Mesenchymal stem cell (in vitro differentiated cells and primary cell): ENCODE measurements at regions not wholly inside any gene's neighbourhood (a gene's known extent, or its start where the extent isn't known, plus 50 kb on each side); places are given as distances from the start of the nearest gene placed in this dataset.
A peak's percentile ranks its signal among the peaks of the same experiment; 100 is the strongest.

ENCODE experiments used
- DNase-seq: peaks from one replicate; pipeline ENCODE4 v3.0.0-alpha.2; 2013
- H2AFZ ChIP-seq: one replicate; pipeline ENCODE4 v1.6.1; 2013; ENCODE audit warnings: low read depth, mild to moderate bottlenecking, control low read depth, inconsistent platforms, low read length, moderate library complexity
- H2AK5ac ChIP-seq: 2 replicates; pipeline ENCODE4 v1.6.1; 2013; ENCODE audit warnings: low read length, moderate library complexity, mild to moderate bottlenecking, inconsistent platforms; ENCODE audit not compliant: severe bottlenecking
- H2BK120ac ChIP-seq: one replicate; pipeline ENCODE4 v1.6.1; 2013; ENCODE audit warnings: low read depth, mild to moderate bottlenecking, inconsistent platforms, low read length, moderate library complexity
- H2BK12ac ChIP-seq, 2 experiments: one replicate each; pipeline ENCODE4 v1.6.1; 2013; ENCODE audit warnings: inconsistent platforms in 2 of 2, low read length in 2 of 2, mild to moderate bottlenecking in 2 of 2, moderate library complexity in 2 of 2, control low read depth in 1 of 2
- H2BK15ac ChIP-seq: one replicate; pipeline ENCODE4 v1.6.1; 2013; ENCODE audit warnings: mild to moderate bottlenecking, low read depth, inconsistent platforms; ENCODE audit not compliant: poor library complexity, severe bottlenecking
- H2BK5ac ChIP-seq: 2 replicates; pipeline ENCODE4 v1.6.1; 2013; ENCODE audit warnings: low read depth, mild to moderate bottlenecking, low read length, control low read depth, inconsistent platforms; ENCODE audit not compliant: poor library complexity, severe bottlenecking
- H3K14ac ChIP-seq, 2 experiments: one replicate each; pipeline ENCODE4 v1.6.1; 2013; ENCODE audit warnings: inconsistent platforms in 2 of 2, low read length in 2 of 2, control low read depth in 1 of 2, mild to moderate bottlenecking in 1 of 2, moderate library complexity in 1 of 2
- H3K18ac ChIP-seq, 2 experiments: one replicate each; pipeline ENCODE4 v1.6.1; 2013; ENCODE audit warnings: inconsistent platforms in 2 of 2, low read length in 2 of 2, control low read depth in 1 of 2, low read depth in 1 of 2, mild to moderate bottlenecking in 1 of 2
- H3K23ac ChIP-seq, 2 experiments: one replicate each; pipeline ENCODE4 v1.6.1; 2013; ENCODE audit warnings: inconsistent platforms in 2 of 2, low read length in 2 of 2, mild to moderate bottlenecking in 2 of 2, moderate library complexity in 2 of 2, control low read depth in 1 of 2
- H3K27ac ChIP-seq: 2 replicates; pipeline ENCODE4 v1.5.1; 2013; ENCODE audit warnings: mild to moderate bottlenecking, moderate library complexity, low read length, control low read depth, inconsistent platforms; ENCODE audit not compliant: poor library complexity, severe bottlenecking
- H3K27me3 ChIP-seq, 2 experiments: 2 replicates each; pipeline versions ENCODE4 v1.6.1 to v1.7.0; 2013; ENCODE audit warnings: low read length in 2 of 2, mild to moderate bottlenecking in 2 of 2, moderate library complexity in 2 of 2, control low read depth in 1 of 2, inconsistent platforms in 1 of 2; ENCODE audit not compliant: control insufficient read depth in 1 of 2, insufficient read depth in 1 of 2
- H3K36me3 ChIP-seq, 2 experiments: 2 replicates each; pipeline versions ENCODE4 v1.6.1 to v1.7.0; 2013; ENCODE audit warnings: low read length in 2 of 2, control low read depth in 1 of 2, inconsistent platforms in 1 of 2, low read depth in 1 of 2, mild to moderate bottlenecking in 1 of 2; ENCODE audit not compliant: insufficient read depth in 2 of 2, control insufficient read depth in 1 of 2
- H3K4ac ChIP-seq, 2 experiments: one replicate each; pipeline ENCODE4 v1.6.1; 2013; ENCODE audit warnings: inconsistent platforms in 2 of 2, low read length in 2 of 2, mild to moderate bottlenecking in 2 of 2, moderate library complexity in 2 of 2, control low read depth in 1 of 2, low read depth in 1 of 2
- H3K4me1 ChIP-seq: 2 replicates; pipeline ENCODE4 v1.6.1; 2013; ENCODE audit warnings: low read depth, low read length, control low read depth; ENCODE audit not compliant: control insufficient read depth, insufficient read depth
- H3K4me2 ChIP-seq: 2 replicates; pipeline ENCODE4 v1.6.1; 2013; ENCODE audit warnings: low read length, mild to moderate bottlenecking, inconsistent platforms; ENCODE audit not compliant: poor library complexity, severe bottlenecking
- H3K4me3 ChIP-seq, 2 experiments: 2 replicates each; pipeline versions ENCODE4 v1.5.1 to v1.7.0; 2013; ENCODE audit warnings: low read length in 2 of 2, mild to moderate bottlenecking in 2 of 2, control low read depth in 1 of 2, low read depth in 1 of 2; ENCODE audit not compliant: insufficient read depth in 1 of 2
- H3K79me1 ChIP-seq: replicated peaks from 2 replicates; pipeline ENCODE4 v1.6.1; 2013; ENCODE audit warnings: mild to moderate bottlenecking, control low read depth, low read length, inconsistent platforms; ENCODE audit not compliant: poor library complexity, severe bottlenecking
- H3K9ac ChIP-seq: 2 replicates; pipeline ENCODE4 v1.7.0; 2013; ENCODE audit warnings: mild to moderate bottlenecking, low read length, moderate library complexity
- H3K9me3 ChIP-seq: 2 replicates; pipeline ENCODE4 v1.7.0; 2013; ENCODE audit warnings: mild to moderate bottlenecking, low read length; ENCODE audit not compliant: control insufficient read depth
- H4K8ac ChIP-seq: one replicate; pipeline ENCODE4 v1.6.1; 2013; ENCODE audit warnings: inconsistent platforms, mild to moderate bottlenecking, low read length, moderate library complexity
- H4K91ac ChIP-seq: one replicate; pipeline ENCODE4 v1.6.1; 2013; ENCODE audit warnings: mild to moderate bottlenecking, low read length, inconsistent platforms
- WGBS: methylation state at CpG from one replicate; pipeline ENCODE4 v1.1.7; 2013; ENCODE audit warnings: mixed read lengths; 5-methylcytosine and 5-hydroxymethylcytosine counted together

DNA sequence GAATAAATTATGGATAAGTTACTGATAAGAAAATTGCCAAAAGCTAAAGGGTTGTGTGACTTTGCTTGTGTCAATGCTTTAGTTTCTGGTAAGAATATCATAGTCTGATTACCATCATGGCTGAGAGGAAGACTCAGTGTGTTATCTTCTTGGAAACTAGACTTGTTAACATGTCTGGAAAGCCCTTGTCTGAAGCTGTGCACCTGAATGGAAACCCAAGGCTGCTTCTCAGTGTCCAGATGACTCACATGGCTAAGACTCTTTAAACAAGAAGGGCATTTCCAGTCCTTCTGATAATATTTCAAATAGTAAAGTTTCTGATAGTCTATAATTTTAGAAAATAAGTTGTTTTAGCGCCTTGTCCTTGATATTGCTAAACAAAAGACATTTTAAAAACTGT, 1092.7 kb downstream of the PLA2G4A start:
- H2BK15ac ChIP-seq = no peak overlapping the region
- no peaks in the 10 kb centered on the region for H3K27me3 ChIP-seq
- no peak overlapping the region for H3K23ac ChIP-seq
- no peak overlapping the region for H2BK120ac ChIP-seq
- WGBS = no CpG with 5 or more reads among the region's 1 CpG
- H3K4me2 ChIP-seq = no peak overlapping the region
- H3K4me3 ChIP-seq = no peak overlapping the region
- H2AFZ ChIP-seq = no peak overlapping the region
- H3K18ac ChIP-seq = no peak overlapping the region
- no peak overlapping the region for H3K27ac ChIP-seq
- no peaks in the 10 kb centered on the region for H3K9me3 ChIP-seq
- no peak overlapping the region for H3K4ac ChIP-seq
- no peak overlapping the region for H2BK5ac ChIP-seq
- H3K4me1 ChIP-seq = no peaks in the 10 kb centered on the region
- no peak overlapping the region for H2BK12ac ChIP-seq
- H3K9ac ChIP-seq = no peak overlapping the region
- H4K8ac ChIP-seq = no peak overlapping the region
- H2AK5ac ChIP-seq = no peak overlapping the region
- H3K36me3 ChIP-seq = no peaks in the 10 kb centered on the region
- no peak overlapping the region for H3K14ac ChIP-seq
- no peak for DNase-seq
- H3K79me1 ChIP-seq = no peaks in the 10 kb centered on the region
- no peak overlapping the region for H4K91ac ChIP-seq

DNA sequence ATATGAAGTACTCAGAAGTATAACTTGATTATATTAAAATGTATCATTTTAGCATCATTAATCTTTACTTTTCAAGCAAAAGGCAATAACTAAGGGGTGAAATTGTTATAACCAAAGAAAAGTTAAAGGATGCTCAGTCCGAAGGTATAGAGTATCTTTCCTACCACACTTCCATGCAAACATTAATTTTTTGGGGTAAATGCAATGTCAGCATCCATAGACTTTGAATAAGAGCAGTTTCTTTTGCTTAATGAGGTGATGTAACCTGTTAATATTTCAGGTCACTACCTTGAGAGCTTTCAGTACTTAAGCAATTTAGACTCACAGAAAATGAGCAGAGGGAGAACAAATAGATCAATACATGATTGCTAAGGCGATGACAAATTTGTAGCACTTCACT, 1093.5 kb downstream of the PLA2G4A start:
- no peaks in the 10 kb centered on the region for H3K9me3 ChIP-seq

DNA sequence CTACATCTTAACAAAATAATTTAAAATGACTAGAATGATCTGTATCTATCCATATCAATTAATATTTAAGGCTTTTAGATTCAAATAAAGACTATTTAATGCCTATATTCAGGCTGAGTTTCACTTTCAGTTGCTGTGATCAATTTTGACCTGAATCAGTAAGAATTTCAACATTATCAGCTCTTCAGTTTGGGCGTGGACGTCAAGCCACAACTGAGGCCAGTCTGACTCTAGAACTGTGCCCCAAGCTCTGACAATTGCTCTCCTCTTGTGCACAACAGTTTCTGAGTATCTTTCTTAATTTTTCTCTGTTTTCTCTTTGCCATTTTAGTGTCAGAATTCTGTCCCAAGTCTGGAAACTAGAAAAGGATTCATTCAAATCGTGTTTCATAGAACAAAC, 1095.5 kb downstream of the PLA2G4A start:
- Histone ChIP-seq H3K4ac (no peak overlapping the region), H2BK15ac (no peak overlapping the region), H2AK5ac (no peak overlapping the region), H2BK120ac (no peak overlapping the region), H3K27ac (no peak overlapping the region), H3K36me3 (no peaks in the 10 kb centered on the region), H3K9ac (no peak overlapping the region), H4K91ac (no peak overlapping the region), H3K9me3 (no peaks in the 10 kb centered on the region), H4K8ac (no peak overlapping the region), H3K4me3 (no peak overlapping the region), H3K14ac (no peak overlapping the region), H3K4me1 (no peaks in the 10 kb centered on the region), H2BK12ac (no peak overlapping the region), H3K23ac (no peak overlapping the region), H2BK5ac (no peak overlapping the region), H3K27me3 (no peaks in the 10 kb centered on the region), H3K18ac (no peak overlapping the region), H3K79me1 (no peaks in the 10 kb centered on the region), H3K4me2 (no peak overlapping the region), H2AFZ (no peak overlapping the region)
- 88% methylated on average over 2 of the region's 3 CpGs for WGBS
- no peak for DNase-seq

More for the DNA sequence above, 1093.5 kb downstream of the PLA2G4A start:
- Histone ChIP-seq H2BK5ac (no peak overlapping the region), H4K91ac (no peak overlapping the region), H2AK5ac (no peak overlapping the region), H3K9ac (no peak overlapping the region), H3K4me2 (no peak overlapping the region), H3K4ac (no peak overlapping the region), H3K14ac (no peak overlapping the region), H3K18ac (no peak overlapping the region), H3K27me3 (no peaks in the 10 kb centered on the region), H3K23ac (no peak overlapping the region), H2BK15ac (no peak overlapping the region), H3K4me1 (no peaks in the 10 kb centered on the region), H2AFZ (no peak overlapping the region), H2BK120ac (no peak overlapping the region), H4K8ac (no peak overlapping the region), H3K36me3 (no peaks in the 10 kb centered on the region), H2BK12ac (no peak overlapping the region), H3K79me1 (no peaks in the 10 kb centered on the region), H3K4me3 (no peak overlapping the region), H3K27ac (no peak overlapping the region)
- DNase-seq = no peak
- 100% methylated on average over 1 of the region's 2 CpGs for WGBS

DNA sequence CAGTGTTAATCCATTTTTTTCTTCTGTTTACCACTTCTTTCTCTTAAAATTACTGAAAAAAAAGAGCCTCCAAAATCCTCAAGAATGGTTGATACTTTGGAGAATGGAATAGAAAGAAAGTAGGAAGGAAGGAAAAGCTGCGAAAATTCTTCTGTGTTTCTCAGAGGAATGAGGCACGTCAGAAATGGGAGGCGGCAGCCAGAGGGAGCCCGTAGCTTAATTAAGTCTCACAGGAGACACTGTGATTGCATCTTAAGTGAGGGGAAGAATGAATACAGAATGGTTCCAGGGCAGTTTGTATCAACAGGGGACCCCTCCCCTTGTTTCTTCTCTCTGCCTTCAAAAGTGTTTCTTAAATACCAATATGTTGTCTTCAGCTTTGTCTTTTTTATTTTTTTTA, 1099.5 kb downstream of the PLA2G4A start:
- no peak overlapping the region for H4K8ac ChIP-seq
- no peak overlapping the region for H3K23ac ChIP-seq
- no peak overlapping the region for H2BK5ac ChIP-seq
- H2BK15ac ChIP-seq = no peak overlapping the region
- WGBS = 30% methylated on average over 4 of the region's 4 CpGs
- H3K4me2 ChIP-seq = no peak overlapping the region
- H3K27me3 ChIP-seq = no peaks in the 10 kb centered on the region
- H3K27ac ChIP-seq = no peak overlapping the region
- no peak overlapping the region for H4K91ac ChIP-seq
- H3K4ac ChIP-seq = no peak overlapping the region
- no peak overlapping the region for H3K4me3 ChIP-seq
- H3K36me3 ChIP-seq = no peaks in the 10 kb centered on the region
- peak; percentile 47 for DNase-seq
- no peak overlapping the region for H3K18ac ChIP-seq
- H2AK5ac ChIP-seq = no peak overlapping the region
- no peaks in the 10 kb centered on the region for H3K4me1 ChIP-seq
- H3K14ac ChIP-seq = no peak overlapping the region
- H2AFZ ChIP-seq = no peak overlapping the region
- no peak overlapping the region for H2BK12ac ChIP-seq
- H3K9me3 ChIP-seq = no peaks in the 10 kb centered on the region
- no peak overlapping the region for H3K9ac ChIP-seq
- no peak overlapping the region for H2BK120ac ChIP-seq
- no peaks in the 10 kb centered on the region for H3K79me1 ChIP-seq
